ENCODE measurements at regions not wholly inside any gene's neighbourhood (a gene's known extent, or its start where the extent isn't known, plus 50 kb on each side); places are given as distances from the start of the nearest gene placed in this dataset.

GRCh38 chr2:220065581-220065980, 438.2 kb downstream of the SLC4A3 start:
- Mint-ChIP-seq H3K9me3 (ENCODE audit: unreplicated experiment) (no peaks in the 10 kb centered on the region), H3K4me1 (ENCODE audit: low read depth, unreplicated experiment) (peaks cover 6% of the 10 kb centered on the region), H3K4me3 (ENCODE audit: unreplicated experiment) (no peak overlapping the region), H3K27me3 (ENCODE audit: unreplicated experiment) (no peaks in the 10 kb centered on the region), H3K36me3 (ENCODE audit: unreplicated experiment) (no peaks in the 10 kb centered on the region), H3K27ac (ENCODE audit: unreplicated experiment) (no peak overlapping the region)
- TF ChIP-seq CTCF (IDR thresholded peaks at IDR 0.05; ENCODE audit: partially characterized antibody, unreplicated experiment), result no peak
- no peak for DNase-seq

- Mint-ChIP-seq H3K27me3 (ENCODE audit: unreplicated experiment) (no peaks in the 10 kb centered on the region), H3K9me3 (ENCODE audit: unreplicated experiment) (no peaks in the 10 kb centered on the region), H3K27ac (ENCODE audit: unreplicated experiment) (no peak overlapping the region), H3K4me1 (ENCODE audit: low read depth, unreplicated experiment) (peaks cover 5% of the 10 kb centered on the region), H3K36me3 (ENCODE audit: unreplicated experiment) (peaks cover 4% of the 10 kb centered on the region), H3K4me3 (ENCODE audit: unreplicated experiment) (no peak overlapping the region)
- TF ChIP-seq CTCF (IDR thresholded peaks at IDR 0.05; ENCODE audit: partially characterized antibody, unreplicated experiment), result no peak
- DNase-seq, result no peak
Observed at GRCh38 chr2:220068846-220069245, 441.4 kb downstream of the SLC4A3 start.

- no peaks in the 10 kb centered on the region for H3K4me1 Mint-ChIP-seq (ENCODE audit: low read depth, unreplicated experiment)
- no peak for DNase-seq
- H3K36me3 Mint-ChIP-seq (ENCODE audit: unreplicated experiment), result peaks cover 4% of the 10 kb centered on the region
- H3K27ac Mint-ChIP-seq (ENCODE audit: unreplicated experiment), result no peak overlapping the region
- H3K9me3 Mint-ChIP-seq (ENCODE audit: unreplicated experiment), result no peaks in the 10 kb centered on the region
- no peaks in the 10 kb centered on the region for H3K27me3 Mint-ChIP-seq (ENCODE audit: unreplicated experiment)
- TF ChIP-seq CTCF (IDR thresholded peaks at IDR 0.05; ENCODE audit: partially characterized antibody, unreplicated experiment), result no peak
- no peak overlapping the region for H3K4me3 Mint-ChIP-seq (ENCODE audit: unreplicated experiment)
Observed at GRCh38 chr2:220070349-220070748, 442.9 kb downstream of the SLC4A3 start.

- Mint-ChIP-seq H3K27me3 (ENCODE audit: unreplicated experiment) (no peaks in the 10 kb centered on the region), H3K36me3 (ENCODE audit: unreplicated experiment) (peaks cover 4% of the 10 kb centered on the region), H3K4me1 (ENCODE audit: low read depth, unreplicated experiment) (peaks cover under 1% of the 10 kb centered on the region), H3K4me3 (ENCODE audit: unreplicated experiment) (no peak overlapping the region), H3K9me3 (ENCODE audit: unreplicated experiment) (no peaks in the 10 kb centered on the region), H3K27ac (ENCODE audit: unreplicated experiment) (no peak overlapping the region)
- no peak for TF ChIP-seq CTCF (IDR thresholded peaks at IDR 0.05; ENCODE audit: partially characterized antibody, unreplicated experiment)
- DNase-seq, result no peak
Observed at GRCh38 chr2:220071696-220072095, 444.3 kb downstream of the SLC4A3 start.

GRCh38 chr2:220072669-220073220, 445.3 kb downstream of the SLC4A3 start:
- no peaks in the 10 kb centered on the region for H3K9me3 Mint-ChIP-seq (ENCODE audit: unreplicated experiment)
- H3K4me3 Mint-ChIP-seq (ENCODE audit: unreplicated experiment), result no peak overlapping the region
- peaks cover 4% of the 10 kb centered on the region for H3K36me3 Mint-ChIP-seq (ENCODE audit: unreplicated experiment)
- peaks cover 4% of the 10 kb centered on the region for H3K4me1 Mint-ChIP-seq (ENCODE audit: low read depth, unreplicated experiment)
- no peaks in the 10 kb centered on the region for H3K27me3 Mint-ChIP-seq (ENCODE audit: unreplicated experiment)
- TF ChIP-seq CTCF (IDR thresholded peaks at IDR 0.05; ENCODE audit: partially characterized antibody, unreplicated experiment), result no peak
- no peak overlapping the region for H3K27ac Mint-ChIP-seq (ENCODE audit: unreplicated experiment)
- DNase-seq, result no peak
